ENCODE measurements at regions not wholly inside any gene's neighbourhood (a gene's known extent, or its start where the extent isn't known, plus 50 kb on each side); places are given as distances from the start of the nearest gene placed in this dataset.

DNA sequence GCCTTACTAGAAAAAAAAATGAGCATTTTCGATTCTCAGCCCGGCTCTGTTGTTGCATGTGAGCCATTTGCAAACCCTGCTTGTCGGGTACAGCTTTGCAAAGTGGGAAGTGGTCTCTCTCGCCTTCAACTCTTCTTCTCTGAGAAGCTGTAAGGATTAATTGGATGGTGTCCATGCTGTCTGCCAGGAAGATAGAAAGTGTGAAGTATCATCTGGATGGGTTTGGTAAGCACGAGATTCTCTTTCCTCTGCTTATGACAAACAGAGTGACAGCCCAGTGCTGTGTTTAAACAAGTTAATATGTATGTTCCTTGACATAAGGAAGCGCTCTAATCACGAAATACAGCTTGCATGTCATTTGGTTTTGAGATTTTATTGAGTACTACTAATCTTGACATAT is 109.1 kb upstream of the SPATA31D4 start:
- ChIA-PET POLR2A (no interaction called here), CTCF (no interaction called here)
- peaks cover 7% of the 10 kb centered on the region; the same call in 1 of the 3 replicates for H3K4me1 ChIP-seq
- no peak overlapping the region for H3K27ac ChIP-seq
- H3K4me2 ChIP-seq = no peak overlapping the region
- no peak overlapping the region for H3K4me3 ChIP-seq
- 84% methylated on average over 7 of the region's 7 CpGs for WGBS (ENCODE audit: missing lambda C conversion rate)
- FAIRE-seq (no peak), ATAC-seq (no peak), DNase-seq (ENCODE audit: low read depth in 1 of 2, low spot score in 1 of 2) (no peak)
- H3K9me3 ChIP-seq = no peaks in the 10 kb centered on the region
- TF ChIP-seq NPAS2 (CRISPR knock-in tag; IDR thresholded peaks at IDR 0.05; ENCODE audit: borderline replicate concordance) (no peak), RARB (CRISPR knock-in tag; IDR thresholded peaks at IDR 0.05) (no peak), ESRRA (IDR thresholded peaks at IDR 0.05; ENCODE audit: borderline replicate concordance, low read length) (no peak), NFE2L2 (conservative IDR thresholded peaks at IDR 0.05; ENCODE audit: low read length) (no peak), TP53 (CRISPR knock-in tag; IDR thresholded peaks at IDR 0.05) (no peak), CBX8 (IDR thresholded peaks at IDR 0.05) (no peak), JUNB (IDR thresholded peaks at IDR 0.05) (no peak), GATA3 (IDR thresholded peaks at IDR 0.05; ENCODE audit: borderline replicate concordance) (no peak), POLR2A (IDR thresholded peaks at IDR 0.05; ENCODE audit: low read length) (no peak), RFX5 (IDR thresholded peaks at IDR 0.05) (no peak), FOSB (CRISPR knock-in tag; IDR thresholded peaks at IDR 0.05) (no peak)
- TF ChIP-seq, protein P1, sequence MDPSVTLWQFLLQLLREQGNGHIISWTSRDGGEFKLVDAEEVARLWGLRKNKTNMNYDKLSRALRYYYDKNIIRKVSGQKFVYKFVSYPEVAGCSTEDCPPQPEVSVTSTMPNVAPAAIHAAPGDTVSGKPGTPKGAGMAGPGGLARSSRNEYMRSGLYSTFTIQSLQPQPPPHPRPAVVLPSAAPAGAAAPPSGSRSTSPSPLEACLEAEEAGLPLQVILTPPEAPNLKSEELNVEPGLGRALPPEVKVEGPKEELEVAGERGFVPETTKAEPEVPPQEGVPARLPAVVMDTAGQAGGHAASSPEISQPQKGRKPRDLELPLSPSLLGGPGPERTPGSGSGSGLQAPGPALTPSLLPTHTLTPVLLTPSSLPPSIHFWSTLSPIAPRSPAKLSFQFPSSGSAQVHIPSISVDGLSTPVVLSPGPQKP (IDR thresholded peaks at IDR 0.05; ENCODE audit: low read depth, low read length) = no peak
- TF ChIP-seq, protein P2, sequence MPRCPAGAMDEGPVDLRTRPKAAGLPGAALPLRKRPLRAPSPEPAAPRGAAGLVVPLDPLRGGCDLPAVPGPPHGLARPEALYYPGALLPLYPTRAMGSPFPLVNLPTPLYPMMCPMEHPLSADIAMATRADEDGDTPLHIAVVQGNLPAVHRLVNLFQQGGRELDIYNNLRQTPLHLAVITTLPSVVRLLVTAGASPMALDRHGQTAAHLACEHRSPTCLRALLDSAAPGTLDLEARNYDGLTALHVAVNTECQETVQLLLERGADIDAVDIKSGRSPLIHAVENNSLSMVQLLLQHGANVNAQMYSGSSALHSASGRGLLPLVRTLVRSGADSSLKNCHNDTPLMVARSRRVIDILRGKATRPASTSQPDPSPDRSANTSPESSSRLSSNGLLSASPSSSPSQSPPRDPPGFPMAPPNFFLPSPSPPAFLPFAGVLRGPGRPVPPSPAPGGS (IDR thresholded peaks at IDR 0.05) = no peak
- TF ChIP-seq, protein P3, sequence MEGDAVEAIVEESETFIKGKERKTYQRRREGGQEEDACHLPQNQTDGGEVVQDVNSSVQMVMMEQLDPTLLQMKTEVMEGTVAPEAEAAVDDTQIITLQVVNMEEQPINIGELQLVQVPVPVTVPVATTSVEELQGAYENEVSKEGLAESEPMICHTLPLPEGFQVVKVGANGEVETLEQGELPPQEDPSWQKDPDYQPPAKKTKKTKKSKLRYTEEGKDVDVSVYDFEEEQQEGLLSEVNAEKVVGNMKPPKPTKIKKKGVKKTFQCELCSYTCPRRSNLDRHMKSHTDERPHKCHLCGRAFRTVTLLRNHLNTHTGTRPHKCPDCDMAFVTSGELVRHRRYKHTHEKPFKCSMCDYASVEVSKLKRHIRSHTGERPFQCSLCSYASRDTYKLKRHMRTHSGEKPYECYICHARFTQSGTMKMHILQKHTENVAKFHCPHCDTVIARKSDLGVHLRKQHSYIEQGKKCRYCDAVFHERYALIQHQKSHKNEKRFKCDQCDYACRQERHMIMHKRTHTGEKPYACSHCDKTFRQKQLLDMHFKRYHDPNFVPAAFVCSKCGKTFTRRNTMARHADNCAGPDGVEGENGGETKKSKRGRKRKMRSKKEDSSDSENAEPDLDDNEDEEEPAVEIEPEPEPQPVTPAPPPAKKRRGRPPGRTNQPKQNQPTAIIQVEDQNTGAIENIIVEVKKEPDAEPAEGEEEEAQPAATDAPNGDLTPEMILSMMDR (IDR thresholded peaks at IDR 0.05) = no peak

DNA sequence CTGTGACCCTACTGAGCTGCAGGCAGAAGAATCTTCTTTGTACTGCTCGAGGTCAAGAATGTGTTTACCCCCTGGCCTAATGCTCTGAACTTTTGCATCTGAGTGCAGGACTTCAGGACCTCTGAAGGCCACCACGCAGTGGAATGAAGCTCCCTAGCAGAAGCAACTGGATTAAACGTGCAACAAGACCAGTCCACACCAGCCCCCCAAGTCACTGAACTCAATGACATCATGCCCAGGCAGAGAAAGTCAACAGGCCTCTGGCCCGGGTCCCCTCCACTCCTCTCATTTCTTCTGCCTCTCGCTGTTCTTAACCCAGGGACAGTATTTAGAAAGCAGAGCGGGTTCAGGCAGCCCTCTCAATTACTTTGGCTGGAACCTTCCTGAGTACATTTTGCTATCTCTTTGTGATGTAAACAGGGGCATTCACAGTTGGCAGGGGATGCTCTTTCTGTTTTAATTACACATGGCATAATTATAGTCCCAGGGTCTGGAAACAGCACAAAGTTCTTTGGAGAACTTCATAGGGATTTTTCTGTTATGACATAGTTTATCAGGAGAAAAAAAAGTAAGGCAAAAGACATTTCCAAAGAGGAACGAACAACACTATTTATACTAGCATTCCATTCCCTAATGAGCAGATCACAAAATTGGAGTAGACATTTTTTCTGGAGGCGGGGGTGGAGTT is 108.2 kb upstream of the SPATA31D4 start:
- peaks cover 7% of the 10 kb centered on the region for H3K4me1 ChIP-seq
- no peak overlapping the region for H3K4me3 ChIP-seq
- ChIA-PET POLR2A (no interaction called here), CTCF (no interaction called here)
- H3K9me3 ChIP-seq = no peaks in the 10 kb centered on the region
- no peak overlapping the region for H3K4me2 ChIP-seq
- TF ChIP-seq, protein P4, sequence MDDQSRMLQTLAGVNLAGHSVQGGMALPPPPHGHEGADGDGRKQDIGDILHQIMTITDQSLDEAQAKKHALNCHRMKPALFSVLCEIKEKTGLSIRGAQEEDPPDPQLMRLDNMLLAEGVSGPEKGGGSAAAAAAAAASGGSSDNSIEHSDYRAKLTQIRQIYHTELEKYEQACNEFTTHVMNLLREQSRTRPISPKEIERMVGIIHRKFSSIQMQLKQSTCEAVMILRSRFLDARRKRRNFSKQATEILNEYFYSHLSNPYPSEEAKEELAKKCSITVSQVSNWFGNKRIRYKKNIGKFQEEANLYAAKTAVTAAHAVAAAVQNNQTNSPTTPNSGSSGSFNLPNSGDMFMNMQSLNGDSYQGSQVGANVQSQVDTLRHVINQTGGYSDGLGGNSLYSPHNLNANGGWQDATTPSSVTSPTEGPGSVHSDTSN (IDR thresholded peaks at IDR 0.05) = no peak
- no peak for TF ChIP-seq ZSCAN20 (CRISPR knock-in tag; IDR thresholded peaks at IDR 0.05)
- TF ChIP-seq CHD4 (IDR thresholded peaks at IDR 0.05; ENCODE audit: borderline replicate concordance) = no peak
- TF ChIP-seq HOXA7 (CRISPR knock-in tag; IDR thresholded peaks at IDR 0.05) = no peak
- no peak for TF ChIP-seq CHD2 (IDR thresholded peaks at IDR 0.05; ENCODE audit: low read length, partially characterized antibody)
- TF ChIP-seq MAZ (IDR thresholded peaks at IDR 0.05; ENCODE audit: borderline replicate concordance, low read depth, low read length) = no peak
- no peak for TF ChIP-seq CBX8 (IDR thresholded peaks at IDR 0.05)
- ATAC-seq (no peak), DNase-seq (ENCODE audit: low read depth in 1 of 2, low spot score in 1 of 2) (no peak), FAIRE-seq (no peak)
- 71% methylated on average over 8 of the region's 8 CpGs for WGBS (ENCODE audit: missing lambda C conversion rate)
- H3K27ac ChIP-seq = no peak overlapping the region
